Endothelial cell (in vitro differentiated cells): ENCODE measurements at regions not wholly inside any gene's neighbourhood (a gene's known extent, or its start where the extent isn't known, plus 50 kb on each side); places are given as distances from the start of the nearest gene placed in this dataset.

Experiments
- DNase-seq: peaks from one replicate; pipeline ENCODE4 v3.0.0; 2021; ENCODE audit warnings: low spot score
- H3K27ac Mint-ChIP-seq: one replicate; pipeline ENCODE4 v1.8.0; 2021; ENCODE audit warnings: mixed read lengths, inconsistent platforms; ENCODE audit not compliant: unreplicated experiment
- H3K27me3 Mint-ChIP-seq: one replicate; pipeline ENCODE4 v1.8.0; 2021; ENCODE audit warnings: mild to moderate bottlenecking, moderate library complexity, mixed read lengths, inconsistent platforms; ENCODE audit not compliant: unreplicated experiment
- H3K36me3 Mint-ChIP-seq: one replicate; pipeline ENCODE4 v1.8.0; 2021; ENCODE audit warnings: mild to moderate bottlenecking, low read depth, mixed read lengths, inconsistent platforms; ENCODE audit not compliant: unreplicated experiment
- H3K4me1 Mint-ChIP-seq: one replicate; pipeline ENCODE4 v1.8.0; 2021; ENCODE audit warnings: mild to moderate bottlenecking, mixed read lengths, inconsistent platforms; ENCODE audit not compliant: unreplicated experiment
- H3K4me3 Mint-ChIP-seq: one replicate; pipeline ENCODE4 v1.8.0; 2021; ENCODE audit warnings: mild to moderate bottlenecking, mixed read lengths, inconsistent platforms; ENCODE audit not compliant: unreplicated experiment
- H3K9me3 Mint-ChIP-seq: one replicate; pipeline ENCODE4 v1.8.0; 2021; ENCODE audit warnings: mixed read lengths, inconsistent platforms; ENCODE audit not compliant: unreplicated experiment
- TF ChIP-seq, protein P1 (sequence below): fragments of 200-600 bp; sonication (generic); IDR thresholded peaks from one replicate; pipeline ENCODE4 v1.5.0; 2021; ENCODE audit warnings: antibody characterized with exemption; ENCODE audit not compliant: unreplicated experiment

- H3K27me3 Mint-ChIP-seq = peaks cover 7% of the 10 kb centered on the region
- H3K4me1 Mint-ChIP-seq = peaks cover 8% of the 10 kb centered on the region
- no peak overlapping the region for H3K27ac Mint-ChIP-seq
- TF ChIP-seq, protein P1, sequence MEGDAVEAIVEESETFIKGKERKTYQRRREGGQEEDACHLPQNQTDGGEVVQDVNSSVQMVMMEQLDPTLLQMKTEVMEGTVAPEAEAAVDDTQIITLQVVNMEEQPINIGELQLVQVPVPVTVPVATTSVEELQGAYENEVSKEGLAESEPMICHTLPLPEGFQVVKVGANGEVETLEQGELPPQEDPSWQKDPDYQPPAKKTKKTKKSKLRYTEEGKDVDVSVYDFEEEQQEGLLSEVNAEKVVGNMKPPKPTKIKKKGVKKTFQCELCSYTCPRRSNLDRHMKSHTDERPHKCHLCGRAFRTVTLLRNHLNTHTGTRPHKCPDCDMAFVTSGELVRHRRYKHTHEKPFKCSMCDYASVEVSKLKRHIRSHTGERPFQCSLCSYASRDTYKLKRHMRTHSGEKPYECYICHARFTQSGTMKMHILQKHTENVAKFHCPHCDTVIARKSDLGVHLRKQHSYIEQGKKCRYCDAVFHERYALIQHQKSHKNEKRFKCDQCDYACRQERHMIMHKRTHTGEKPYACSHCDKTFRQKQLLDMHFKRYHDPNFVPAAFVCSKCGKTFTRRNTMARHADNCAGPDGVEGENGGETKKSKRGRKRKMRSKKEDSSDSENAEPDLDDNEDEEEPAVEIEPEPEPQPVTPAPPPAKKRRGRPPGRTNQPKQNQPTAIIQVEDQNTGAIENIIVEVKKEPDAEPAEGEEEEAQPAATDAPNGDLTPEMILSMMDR = no peak
- no peaks in the 10 kb centered on the region for H3K36me3 Mint-ChIP-seq
- no peak overlapping the region for H3K4me3 Mint-ChIP-seq
- peaks cover 4% of the 10 kb centered on the region for H3K9me3 Mint-ChIP-seq
- no peak for DNase-seq
Observed at GRCh38 chr2:9703085-9703678, 72.4 kb upstream of the YWHAQ start.

DNA sequence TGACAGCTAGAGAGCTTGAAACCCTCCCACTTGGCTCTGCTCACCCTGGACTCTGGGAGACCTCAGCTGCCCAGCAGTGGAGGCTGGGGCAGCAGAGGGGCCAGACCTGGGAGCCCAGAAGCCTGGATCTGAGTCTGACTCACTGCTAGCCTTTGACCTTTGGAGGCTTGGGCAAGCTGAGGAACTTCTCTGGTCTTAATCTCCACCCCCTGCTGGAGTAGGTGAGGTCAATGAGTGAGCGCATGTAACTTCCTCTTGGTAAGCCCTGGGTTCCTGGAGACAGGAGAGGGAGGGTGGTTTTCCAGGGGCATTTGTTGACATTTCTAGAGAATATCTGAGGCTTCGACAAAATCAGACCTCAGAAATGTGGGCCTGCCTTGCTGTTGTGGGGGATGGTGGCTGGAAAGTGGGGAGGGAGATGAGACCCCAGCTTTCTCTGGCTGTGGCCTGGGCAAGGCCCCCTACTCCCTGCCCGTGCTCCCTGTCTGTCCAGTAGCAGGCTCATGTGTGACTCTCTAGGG, 73.0 kb upstream of the YWHAQ start:
- Mint-ChIP-seq H3K36me3 (no peaks in the 10 kb centered on the region), H3K4me3 (no peak overlapping the region), H3K27ac (no peak overlapping the region), H3K27me3 (peaks cover 7% of the 10 kb centered on the region), H3K4me1 (peaks cover 8% of the 10 kb centered on the region), H3K9me3 (peaks cover 4% of the 10 kb centered on the region)
- no peak for DNase-seq
- TF ChIP-seq, protein P1 = no peak

- peaks cover 6% of the 10 kb centered on the region for H3K27me3 Mint-ChIP-seq
- H3K4me1 Mint-ChIP-seq = peaks cover 8% of the 10 kb centered on the region
- no peak overlapping the region for H3K4me3 Mint-ChIP-seq
- TF ChIP-seq, protein P1 = no peak
- H3K9me3 Mint-ChIP-seq = peaks cover 4% of the 10 kb centered on the region
- peaks cover 2% of the 10 kb centered on the region for H3K36me3 Mint-ChIP-seq
- H3K27ac Mint-ChIP-seq = no peak overlapping the region
- no peak for DNase-seq
Observed at GRCh38 chr2:9704600-9704999, 73.8 kb upstream of the YWHAQ start.

DNA sequence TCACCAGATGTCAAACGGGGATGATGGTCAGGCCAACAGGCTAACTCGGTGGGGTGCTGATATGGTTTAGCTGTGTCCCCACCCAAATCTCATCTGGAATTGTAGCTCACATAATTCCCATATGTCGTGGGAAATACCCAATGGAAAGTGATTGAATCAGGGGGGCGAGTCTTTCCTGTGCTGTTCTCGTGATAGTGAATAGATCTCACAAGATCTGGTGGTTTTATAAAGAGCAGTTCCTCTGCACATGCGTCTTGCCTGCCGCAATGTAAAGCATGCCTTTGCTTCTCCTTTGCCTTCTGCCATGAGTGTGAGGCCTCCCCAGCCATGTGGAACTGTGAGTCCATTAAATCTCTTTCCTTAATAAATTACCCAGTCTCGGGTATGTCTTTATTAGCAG, 74.4 kb upstream of the YWHAQ start:
- peaks cover 10% of the 10 kb centered on the region for H3K27me3 Mint-ChIP-seq

GRCh38 chr2:9707008-9707407, 76.2 kb upstream of the YWHAQ start:
- Mint-ChIP-seq H3K36me3 (peaks cover 2% of the 10 kb centered on the region), H3K27me3 (peaks cover 13% of the 10 kb centered on the region), H3K9me3 (peaks cover 4% of the 10 kb centered on the region), H3K4me3 (no peak overlapping the region), H3K27ac (no peak overlapping the region), H3K4me1 (peaks cover 8% of the 10 kb centered on the region)
- TF ChIP-seq, protein P1 = no peak
- DNase-seq = no peak

More for the DNA sequence above, 74.4 kb upstream of the YWHAQ start:
- no peak overlapping the region for H3K27ac Mint-ChIP-seq
- no peak for DNase-seq
- H3K9me3 Mint-ChIP-seq = peaks cover 4% of the 10 kb centered on the region
- peaks cover 2% of the 10 kb centered on the region for H3K36me3 Mint-ChIP-seq
- H3K4me1 Mint-ChIP-seq = peaks cover 8% of the 10 kb centered on the region
- TF ChIP-seq, protein P1 = no peak
- H3K4me3 Mint-ChIP-seq = no peak overlapping the region
